ENCODE measurements at regions not wholly inside any gene's neighbourhood (a gene's known extent, or its start where the extent isn't known, plus 50 kb on each side); places are given as distances from the start of the nearest gene placed in this dataset.
"Not testable (repeated sequence)": the region's sequence is repeated elsewhere in the genome, so short reads cannot be mapped to it uniquely, and the experiment has no call there.

- Mint-ChIP-seq H3K36me3 (ENCODE audit: insufficient read depth, unreplicated experiment) (no peaks in the 10 kb centered on the region), H3K4me1 (ENCODE audit: low read depth, unreplicated experiment) (no peaks in the 10 kb centered on the region), H3K27me3 (ENCODE audit: insufficient read depth, unreplicated experiment) (peaks cover 30% of the 10 kb centered on the region), H3K27ac (ENCODE audit: unreplicated experiment) (no peak overlapping the region), H3K4me3 (ENCODE audit: unreplicated experiment) (no peak overlapping the region), H3K9me3 (ENCODE audit: unreplicated experiment) (no peaks in the 10 kb centered on the region)
- TF ChIP-seq CTCF (IDR thresholded peaks at IDR 0.05; ENCODE audit: insufficient read depth in 1 of 2, low read depth in 1 of 2, low read length in 1 of 2, severe bottlenecking in 1 of 2, unreplicated experiment in 1 of 2), result no peak
- no TSS peak for BruUV-seq (replicated peaks)
- H3K36me3 ChIP-seq (ENCODE audit: control insufficient read depth, insufficient read depth, low read length), result no peaks in the 10 kb centered on the region
- POLR2A ChIA-PET, result no interaction called here
- no peak overlapping the region for H3K4me3 ChIP-seq (ENCODE audit: low read depth, low read length)
- H3K27me3 ChIP-seq (replicated peaks; ENCODE audit: control insufficient read depth, insufficient read depth, low read length), result no peaks in the 10 kb centered on the region
- intact Hi-C loops (cut with micrococcal nuclease; ENCODE audit: unreplicated experiment), result no loop called here
- no peaks in the 10 kb centered on the region; the same call in 1 of the 2 replicates for H3K9me3 ChIP-seq
- no peak for DNase-seq
- no peaks in the 10 kb centered on the region for H3K4me1 ChIP-seq
- CTCF ChIA-PET, result no interaction called here
Measured at GRCh38 chr7:45435846-45436245, 138.3 kb upstream of the ADCY1 start.

- CTCF ChIA-PET; intact Hi-C loops (cut with micrococcal nuclease; ENCODE audit: unreplicated experiment): not testable (repeated sequence)
Measured at GRCh38 chr7:45440776-45441175, 133.4 kb upstream of the ADCY1 start.

GRCh38 chr7:45443263-45443662 is 130.9 kb upstream of the ADCY1 start:
- no peak for TF ChIP-seq CTCF (IDR thresholded peaks at IDR 0.05; ENCODE audit: insufficient read depth in 1 of 2, low read depth in 1 of 2, low read length in 1 of 2, severe bottlenecking in 1 of 2, unreplicated experiment in 1 of 2)
- ChIA-PET POLR2A (no interaction called here), CTCF (no interaction called here)
- BruUV-seq (replicated peaks), result no TSS peak
- Mint-ChIP-seq H3K4me1 (ENCODE audit: low read depth, unreplicated experiment) (no peaks in the 10 kb centered on the region), H3K4me3 (ENCODE audit: unreplicated experiment) (no peak overlapping the region), H3K9me3 (ENCODE audit: unreplicated experiment) (no peaks in the 10 kb centered on the region), H3K27me3 (ENCODE audit: insufficient read depth, unreplicated experiment) (peaks cover 14% of the 10 kb centered on the region), H3K27ac (ENCODE audit: unreplicated experiment) (no peak overlapping the region), H3K36me3 (ENCODE audit: insufficient read depth, unreplicated experiment) (no peaks in the 10 kb centered on the region)
- no peaks in the 10 kb centered on the region for H3K27me3 ChIP-seq (replicated peaks; ENCODE audit: control insufficient read depth, insufficient read depth, low read length)
- no peak overlapping the region for H3K4me3 ChIP-seq (ENCODE audit: low read depth, low read length)
- no peaks in the 10 kb centered on the region for H3K36me3 ChIP-seq (ENCODE audit: control insufficient read depth, insufficient read depth, low read length)
- H3K9me3 ChIP-seq, result no peaks in the 10 kb centered on the region; the same call in 1 of the 2 replicates
- intact Hi-C loops (cut with micrococcal nuclease; ENCODE audit: unreplicated experiment), result no loop called here
- no peak for DNase-seq
- no peaks in the 10 kb centered on the region for H3K4me1 ChIP-seq

More at GRCh38 chr7:45440776-45441175, 133.4 kb upstream of the ADCY1 start:
- H3K4me3 ChIP-seq (ENCODE audit: low read depth, low read length); H3K36me3 ChIP-seq (ENCODE audit: control insufficient read depth, insufficient read depth, low read length); H3K9me3 Mint-ChIP-seq (ENCODE audit: unreplicated experiment); H3K9me3 ChIP-seq; H3K4me1 ChIP-seq; H3K27ac Mint-ChIP-seq (ENCODE audit: unreplicated experiment); H3K4me3 Mint-ChIP-seq (ENCODE audit: unreplicated experiment); H3K27me3 ChIP-seq (replicated peaks; ENCODE audit: control insufficient read depth, insufficient read depth, low read length); H3K36me3 Mint-ChIP-seq (ENCODE audit: insufficient read depth, unreplicated experiment); BruUV-seq (replicated peaks); DNase-seq; POLR2A ChIA-PET; H3K4me1 Mint-ChIP-seq (ENCODE audit: low read depth, unreplicated experiment): not testable (repeated sequence)
- H3K27me3 Mint-ChIP-seq (ENCODE audit: insufficient read depth, unreplicated experiment), result peaks cover 18% of the 10 kb centered on the region

All from Caco-2 (cell line).